ENCODE measurements at regions not wholly inside any gene's neighbourhood (a gene's known extent, or its start where the extent isn't known, plus 50 kb on each side); places are given as distances from the start of the nearest gene placed in this dataset.

- TF ChIP-seq ZNF518A (tag by site-specific recombination; conservative IDR thresholded peaks at IDR 0.05; ENCODE audit: low read depth) (peak; percentile 57; the same call in 1 of the 2 replicates), PRDM1 (tag by site-specific recombination; IDR thresholded peaks at IDR 0.05) (peak; percentile 53; the same call in 1 of the 2 replicates), EGR2 (tag by site-specific recombination; IDR thresholded peaks at IDR 0.05; ENCODE audit: low read depth) (no peak)
Observed at GRCh38 chr10:28984431-28984830, 304.4 kb upstream of the LYZL1 start (continued).

GRCh38 chr10:28985137-28985885, 303.6 kb upstream of the LYZL1 start:
- Histone ChIP-seq H3K4me1 (ENCODE audit: control insufficient read depth, insufficient read depth, low read length) (no peaks in the 10 kb centered on the region), H3K9me3 (ENCODE audit: control insufficient read depth, insufficient read depth, low read depth, low read length) (no peaks in the 10 kb centered on the region), H3K27ac (ENCODE audit: extremely low read depth, low read depth, low read length) (no peak overlapping the region), H3K36me3 (ENCODE audit: control insufficient read depth in 2 of 2, insufficient read depth in 1 of 2, low read length in 2 of 2) (no peaks in the 10 kb centered on the region), H3K4me3 (ENCODE audit: low read depth, low read length) (no peak overlapping the region)
- ChIA-PET POLR2A (no interaction called here), CTCF (interaction anchor here (0.6 to 1.4 kb wide), 2 partner anchors 46 to 1531 kb away, joined by 4 to 5 read pairs; no protein-coding TSS in a partner anchor)
- TF ChIP-seq ZNF596 (tag by site-specific recombination; IDR thresholded peaks at IDR 0.05) (no peak), ZNF626 (tag by site-specific recombination; IDR thresholded peaks at IDR 0.05) (no peak), ZNF416 (tag by site-specific recombination; IDR thresholded peaks at IDR 0.05) (no peak), ZNF548 (tag by site-specific recombination; IDR thresholded peaks at IDR 0.05) (no peak), MYNN (tag by site-specific recombination; IDR thresholded peaks at IDR 0.05; ENCODE audit: borderline replicate concordance) (no peak), KLF10 (tag by site-specific recombination; IDR thresholded peaks at IDR 0.05) (no peak), ZNF157 (tag by site-specific recombination; IDR thresholded peaks at IDR 0.05) (no peak), GFI1B (tag by site-specific recombination; IDR thresholded peaks at IDR 0.05) (no peak), ZNF529 (tag by site-specific recombination; IDR thresholded peaks at IDR 0.05; ENCODE audit: insufficient replicate concordance) (no peak), BCL11A (tag by site-specific recombination; IDR thresholded peaks at IDR 0.05; ENCODE audit: low read depth) (no peak), ZNF121 (tag by site-specific recombination; IDR thresholded peaks at IDR 0.05) (no peak), HOXD13 (CRISPR knock-in tag; IDR thresholded peaks at IDR 0.05; ENCODE audit: borderline replicate concordance) (no peak), ZBTB21 (tag by site-specific recombination; IDR thresholded peaks at IDR 0.05) (no peak)

- TF ChIP-seq ZNF184 (tag by site-specific recombination; IDR thresholded peaks at IDR 0.05), result no peak
- TF ChIP-seq ZBTB48 (tag by site-specific recombination; IDR thresholded peaks at IDR 0.05), result no peak
- no peak for TF ChIP-seq MZF1 (tag by site-specific recombination; IDR thresholded peaks at IDR 0.05; ENCODE audit: borderline replicate concordance)
- CTCF ChIA-PET, result interaction anchor here (1.2 to 1.4 kb wide), 2 partner anchors 10 to 47 kb away, joined by 4 to 5 read pairs; no protein-coding TSS in a partner anchor
- H3K36me3 ChIP-seq (ENCODE audit: control insufficient read depth in 2 of 2, insufficient read depth in 1 of 2, low read length in 2 of 2), result no peaks in the 10 kb centered on the region
- no peak overlapping the region for H3K4me3 ChIP-seq (ENCODE audit: low read depth, low read length)
- no peak overlapping the region for H3K27ac ChIP-seq (ENCODE audit: extremely low read depth, low read depth, low read length)
- no peaks in the 10 kb centered on the region for H3K4me1 ChIP-seq (ENCODE audit: control insufficient read depth, insufficient read depth, low read length)
- no peaks in the 10 kb centered on the region for H3K9me3 ChIP-seq (ENCODE audit: control insufficient read depth, insufficient read depth, low read depth, low read length)
- POLR2A ChIA-PET, result no interaction called here
Observed at GRCh38 chr10:28986117-28986792, 302.6 kb upstream of the LYZL1 start.
